HL-60/S4 (cell line): ENCODE measurements at regions not wholly inside any gene's neighbourhood (a gene's known extent, or its start where the extent isn't known, plus 50 kb on each side); places are given as distances from the start of the nearest gene placed in this dataset.

ENCODE experiments used
- in situ Hi-C: fragments of 300-500 bp; cut with MboI; formaldehyde crosslinking; loops from 2 replicates; pipeline ENCODE4 v1.14.3; 2022; ENCODE audit warnings: low sequenced_read_pairs

DNA sequence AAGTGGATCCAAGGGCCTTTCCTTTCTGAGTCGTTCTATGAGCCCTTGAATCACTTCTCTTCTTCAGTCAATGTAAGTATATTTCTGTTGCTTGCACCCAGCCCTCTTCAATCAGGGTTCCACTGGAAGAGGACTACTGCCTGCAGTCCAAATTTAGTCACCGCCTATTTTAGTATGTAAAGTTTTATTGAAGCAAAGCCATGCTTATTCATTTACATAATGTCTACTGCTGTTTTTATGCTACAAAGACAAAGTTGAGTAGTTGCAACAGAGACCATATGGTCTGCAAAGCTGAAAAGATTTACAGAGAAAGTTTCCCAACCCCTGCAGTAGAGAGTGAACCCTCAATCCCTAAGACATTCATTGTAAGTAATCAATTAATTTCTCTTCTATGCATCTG is 332.5 kb upstream of the TNP1 start:
- in situ Hi-C loops = no loop called here

DNA sequence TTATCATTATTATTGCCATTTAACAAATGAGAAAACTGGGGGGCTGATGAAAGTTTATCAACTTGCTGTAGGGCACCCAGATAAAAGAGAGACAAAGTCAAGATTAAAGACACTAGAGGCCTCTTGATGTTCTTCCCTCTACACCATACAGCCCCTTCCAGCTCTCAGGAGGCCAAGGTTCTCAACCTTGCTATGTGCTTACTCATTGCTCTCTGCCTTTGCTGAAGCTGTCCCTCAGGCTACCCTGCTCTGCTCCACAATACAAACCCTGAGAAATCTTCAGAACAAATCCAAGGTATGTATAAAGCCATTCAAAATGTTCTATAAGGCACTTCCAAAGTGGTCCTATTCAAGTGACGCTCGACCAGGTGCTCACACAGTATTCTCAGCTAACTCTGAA is 329.9 kb upstream of the TNP1 start:
- in situ Hi-C loops = no loop called here

DNA sequence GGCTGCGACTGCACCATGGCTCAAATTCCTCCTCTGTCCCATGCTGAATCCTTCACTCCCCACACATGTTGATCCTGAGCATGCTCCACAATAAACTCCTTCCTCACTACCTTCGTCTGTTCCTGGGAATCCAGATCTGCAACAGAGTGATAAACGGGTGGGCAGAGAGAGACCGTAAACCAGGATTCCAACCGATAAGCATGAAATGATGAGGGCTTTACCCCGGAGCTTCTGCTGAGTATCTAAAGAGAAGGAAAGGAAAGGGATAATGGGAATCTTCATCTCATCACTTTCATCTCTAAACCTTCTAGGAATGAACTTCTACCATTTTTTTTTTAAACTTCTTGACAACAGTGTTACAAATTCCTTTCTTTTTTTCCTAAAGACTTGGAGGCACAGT is 329.3 kb upstream of the TNP1 start:
- in situ Hi-C loops = no loop called here

- in situ Hi-C loops = no loop called here
Observed at GRCh38 chr2:217186668-217187159, 326.9 kb upstream of the TNP1 start.

DNA sequence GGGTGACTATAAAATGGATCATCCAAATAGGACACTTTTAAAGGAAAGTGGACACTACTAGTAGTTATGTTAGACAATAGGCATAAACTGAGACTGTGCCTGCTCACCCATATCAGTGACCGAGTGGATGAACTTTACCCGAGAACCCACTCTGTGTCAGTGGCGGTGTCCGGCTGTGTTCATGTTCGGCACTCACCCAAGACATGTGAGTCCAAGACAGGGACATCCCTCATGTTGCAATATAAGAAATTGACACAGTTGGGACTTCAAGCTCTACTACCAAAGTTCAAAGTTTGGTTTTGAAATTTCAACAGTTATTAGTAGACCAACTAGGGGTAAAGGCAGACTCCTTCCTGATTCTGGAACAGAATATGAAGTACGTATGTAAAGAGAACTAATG is 326.3 kb upstream of the TNP1 start:
- in situ Hi-C loops = no loop called here

GRCh38 chr2:217185265-217185995 is 325.6 kb upstream of the TNP1 start:
- in situ Hi-C loops = no loop called here

DNA sequence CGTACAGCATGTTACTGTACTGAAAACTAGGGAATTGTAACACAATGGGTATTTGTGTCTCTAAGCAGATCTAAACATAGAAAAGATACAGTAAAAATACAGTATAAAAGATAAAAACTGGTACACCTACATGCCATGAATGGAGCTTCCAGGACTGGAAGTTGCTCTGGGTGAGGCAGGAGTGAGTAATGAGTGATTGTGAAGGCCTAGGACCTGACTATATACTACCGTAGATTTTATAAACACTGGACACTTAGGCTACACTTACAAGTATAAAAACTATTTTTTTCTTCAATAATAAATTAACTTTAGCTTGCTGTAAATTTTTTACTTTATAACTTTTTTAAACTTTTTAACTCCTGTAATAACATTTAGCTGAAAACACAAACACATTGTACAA is 324.4 kb upstream of the TNP1 start:
- in situ Hi-C loops = no loop called here

DNA sequence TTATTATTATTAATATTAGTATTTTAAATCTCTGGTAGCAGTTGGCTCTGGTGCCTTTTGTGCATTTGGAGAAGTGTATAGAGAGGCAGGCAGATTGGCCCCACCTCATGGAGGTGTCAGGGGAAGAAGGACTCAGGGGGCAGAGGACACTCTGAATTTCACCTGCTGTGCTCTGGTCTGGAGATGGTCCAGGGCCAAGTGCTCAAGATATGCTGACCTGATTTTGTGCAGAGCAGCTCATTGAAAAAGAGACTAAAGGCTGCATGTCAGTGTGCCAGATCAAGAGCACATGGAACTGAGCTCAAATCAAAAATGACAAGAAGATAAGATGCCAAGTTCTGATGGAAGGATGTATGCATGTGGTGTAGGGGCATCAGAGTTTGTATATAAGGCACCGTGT is 323.6 kb upstream of the TNP1 start:
- in situ Hi-C loops = no loop called here

DNA sequence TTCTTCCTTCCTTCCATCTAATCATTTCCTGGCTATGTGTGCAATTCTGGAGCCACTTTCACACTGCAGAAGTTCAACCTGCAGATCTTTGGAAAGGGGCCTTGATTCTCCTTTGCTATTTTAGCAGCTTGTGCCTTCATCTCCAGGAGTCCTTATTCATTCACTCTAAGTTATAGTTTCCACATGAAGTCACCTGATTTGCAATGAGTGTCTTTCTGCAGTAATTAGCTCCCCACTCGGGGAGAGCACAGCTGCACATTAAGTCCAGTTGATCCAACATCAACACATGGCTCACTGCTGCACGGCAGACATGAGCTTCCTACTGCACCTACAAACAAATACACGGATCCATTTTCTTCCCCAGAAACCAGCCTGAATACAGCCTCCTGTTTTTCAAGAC is 323.1 kb upstream of the TNP1 start:
- in situ Hi-C loops = no loop called here

DNA sequence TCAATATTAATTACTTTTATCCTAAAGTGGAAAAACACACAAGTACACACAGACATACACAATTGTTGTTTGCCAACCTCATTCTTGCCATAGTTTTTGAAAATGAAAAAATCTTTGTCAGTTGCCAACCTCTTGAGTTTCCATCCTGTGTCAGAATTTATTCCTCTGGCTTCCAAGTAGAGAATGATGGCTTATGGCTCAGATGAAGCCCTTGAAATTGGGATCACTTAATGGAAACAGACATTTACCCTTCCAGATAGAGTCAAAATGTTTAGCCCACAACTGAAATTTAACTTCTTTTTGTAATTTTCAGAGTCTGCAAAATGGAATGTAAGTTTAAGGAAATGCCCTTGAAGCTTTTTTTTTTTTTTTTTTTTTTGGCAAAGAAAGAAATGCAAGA is 321.6 kb upstream of the TNP1 start:
- in situ Hi-C loops = no loop called here

DNA sequence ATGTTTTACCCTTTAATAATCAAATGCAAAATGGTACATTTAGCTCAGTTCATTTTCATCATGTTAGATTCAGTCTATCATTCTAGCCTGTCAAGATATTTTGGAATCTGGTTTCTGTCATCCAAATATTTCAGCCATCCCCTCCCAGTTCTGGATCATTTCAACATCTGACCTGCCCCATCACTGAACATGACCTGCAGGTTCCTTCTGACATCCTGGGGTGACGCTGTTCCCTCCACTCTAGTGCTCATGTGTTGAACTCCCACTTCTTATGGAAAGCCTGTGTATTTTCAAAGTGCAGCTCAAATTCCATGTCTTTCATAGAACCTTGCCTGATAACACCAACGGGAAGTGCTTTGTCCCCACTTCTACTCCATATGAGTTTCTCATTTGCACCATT is 320.0 kb upstream of the TNP1 start:
- in situ Hi-C loops = no loop called here

DNA sequence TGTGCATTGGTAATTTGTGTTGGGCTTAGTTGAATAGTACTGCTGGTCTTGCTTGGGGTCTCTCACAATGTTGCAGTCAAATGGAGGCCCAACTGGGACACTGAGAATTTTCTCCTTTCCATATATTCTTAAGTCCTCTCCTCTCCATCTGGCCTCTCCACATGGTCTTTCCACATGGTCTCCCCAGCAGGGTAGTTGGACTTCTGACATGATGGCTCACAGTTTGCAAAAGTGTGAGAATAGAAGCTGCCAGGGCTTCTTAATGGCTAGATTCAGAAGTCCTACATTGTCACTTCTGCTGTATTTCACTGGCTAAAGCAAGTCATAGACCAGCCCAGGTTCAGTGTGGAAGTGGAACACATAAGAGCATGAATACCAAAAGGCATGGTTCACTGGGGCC is 318.5 kb upstream of the TNP1 start:
- in situ Hi-C loops = no loop called here

GRCh38 chr2:217177720-217178119 is 317.9 kb upstream of the TNP1 start:
- in situ Hi-C loops = no loop called here

- in situ Hi-C loops = no loop called here
Observed at GRCh38 chr2:217171874-217172273, 312.0 kb upstream of the TNP1 start.

DNA sequence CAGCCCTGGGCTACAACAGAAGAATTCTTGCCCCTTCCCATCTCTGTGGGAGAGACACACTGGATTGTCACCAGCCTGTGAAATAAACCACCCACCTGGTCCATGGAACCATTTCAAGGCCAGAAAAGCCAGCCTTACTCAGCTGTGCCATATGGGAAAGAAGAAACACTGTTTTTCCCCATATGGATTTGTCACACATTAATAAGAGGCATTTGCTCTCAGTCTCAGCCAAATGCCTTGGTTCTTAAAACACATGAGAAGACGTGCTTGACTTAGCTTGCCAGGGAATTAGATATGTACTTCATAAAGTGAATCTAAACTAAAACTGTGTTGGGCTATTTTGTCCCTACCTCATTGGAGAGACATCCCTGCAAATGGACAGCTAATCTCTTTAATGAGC is 308.6 kb upstream of the TNP1 start:
- in situ Hi-C loops = no loop called here

- in situ Hi-C loops = no loop called here
Observed at GRCh38 chr2:217167531-217167930, 307.7 kb upstream of the TNP1 start.

DNA sequence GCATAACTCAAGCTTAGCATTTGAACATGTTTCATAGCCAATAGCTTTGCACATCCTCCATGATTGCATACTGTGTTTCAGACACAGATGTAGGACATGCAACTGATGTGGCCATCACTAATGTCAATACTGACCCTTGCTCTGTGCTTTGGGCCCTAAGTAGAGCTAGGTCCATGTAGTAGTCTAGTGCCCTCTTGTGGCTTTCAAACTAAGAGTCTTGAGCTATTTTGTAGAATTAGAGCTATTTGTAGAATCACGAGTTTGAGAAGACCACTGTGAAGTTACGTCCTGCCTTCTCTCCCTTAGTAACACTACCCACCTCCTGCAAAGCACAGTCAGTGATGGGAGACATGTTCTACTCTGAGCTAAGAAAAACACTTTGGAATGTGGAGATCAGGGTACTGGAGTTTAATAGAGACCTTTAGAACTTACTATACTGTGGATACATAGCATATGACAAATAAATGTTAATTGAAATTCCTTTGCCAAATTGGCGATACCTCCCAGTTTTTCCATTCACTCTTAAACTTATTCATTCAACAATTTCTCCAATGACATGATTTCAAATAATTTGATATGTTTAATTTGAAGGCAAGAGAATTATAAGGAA is 306.5 kb upstream of the TNP1 start:
- in situ Hi-C loops = no loop called here

DNA sequence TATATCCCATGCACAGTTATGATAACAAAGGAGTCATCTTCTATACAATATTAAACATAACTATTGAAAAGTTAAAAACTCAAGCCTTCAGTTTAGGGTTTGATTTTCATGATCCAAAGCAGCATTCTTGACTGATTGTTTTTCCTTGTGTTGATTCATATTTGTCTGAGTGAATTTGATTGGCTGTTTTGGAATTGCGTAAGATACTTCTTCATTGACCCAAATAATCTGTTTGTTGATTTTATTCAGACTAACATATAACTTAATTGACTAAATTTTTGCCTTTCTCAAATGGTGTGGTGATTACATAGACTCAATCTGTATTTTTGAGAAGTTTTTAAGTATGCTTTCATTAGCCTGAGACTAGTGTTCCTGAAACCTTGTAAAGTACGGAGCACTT is 305.7 kb upstream of the TNP1 start:
- in situ Hi-C loops = no loop called here

GRCh38 chr2:217163987-217164386 is 304.1 kb upstream of the TNP1 start:
- in situ Hi-C loops = no loop called here

- in situ Hi-C loops = no loop called here
Observed at GRCh38 chr2:217162533-217162932, 302.7 kb upstream of the TNP1 start.

GRCh38 chr2:217160978-217161973 is 301.4 kb upstream of the TNP1 start:
- in situ Hi-C loops = no loop called here
